ENCODE measurements at regions not wholly inside any gene's neighbourhood (a gene's known extent, or its start where the extent isn't known, plus 50 kb on each side); places are given as distances from the start of the nearest gene placed in this dataset.

GRCh38 chr5:114644576-114644975, 282.7 kb downstream of the KCNN2 start:
- Mint-ChIP-seq H3K27me3 (ENCODE audit: unreplicated experiment) (peaks cover 2% of the 10 kb centered on the region), H3K4me1 (ENCODE audit: unreplicated experiment) (no peaks in the 10 kb centered on the region), H3K36me3 (ENCODE audit: unreplicated experiment) (no peaks in the 10 kb centered on the region), H3K9me3 (ENCODE audit: unreplicated experiment) (peaks cover 30% of the 10 kb centered on the region), H3K4me3 (ENCODE audit: unreplicated experiment) (no peak overlapping the region), H3K27ac (ENCODE audit: unreplicated experiment) (no peak overlapping the region)
- TF ChIP-seq CTCF (IDR thresholded peaks at IDR 0.05) = no peak
- no peak for DNase-seq (ENCODE audit: extremely low spot score, unreplicated experiment)

- TF ChIP-seq CTCF (IDR thresholded peaks at IDR 0.05) = no peak
- Mint-ChIP-seq H3K27ac (ENCODE audit: unreplicated experiment) (no peak overlapping the region), H3K4me3 (ENCODE audit: unreplicated experiment) (no peak overlapping the region), H3K9me3 (ENCODE audit: unreplicated experiment) (peaks cover 4% of the 10 kb centered on the region), H3K27me3 (ENCODE audit: unreplicated experiment) (no peaks in the 10 kb centered on the region), H3K4me1 (ENCODE audit: unreplicated experiment) (no peaks in the 10 kb centered on the region), H3K36me3 (ENCODE audit: unreplicated experiment) (no peaks in the 10 kb centered on the region)
- no peak for DNase-seq (ENCODE audit: extremely low spot score, unreplicated experiment)
These were observed 274.4 kb downstream of the KCNN2 start for GRCh38 chr5:114636271-114636670.

- Mint-ChIP-seq H3K9me3 (ENCODE audit: unreplicated experiment) (peaks cover 3% of the 10 kb centered on the region), H3K4me3 (ENCODE audit: unreplicated experiment) (no peak overlapping the region), H3K27ac (ENCODE audit: unreplicated experiment) (no peak overlapping the region), H3K27me3 (ENCODE audit: unreplicated experiment) (no peaks in the 10 kb centered on the region), H3K4me1 (ENCODE audit: unreplicated experiment) (no peaks in the 10 kb centered on the region), H3K36me3 (ENCODE audit: unreplicated experiment) (no peaks in the 10 kb centered on the region)
- DNase-seq (ENCODE audit: extremely low spot score, unreplicated experiment) = no peak
- TF ChIP-seq CTCF (IDR thresholded peaks at IDR 0.05) = no peak
These were observed 273.4 kb downstream of the KCNN2 start for GRCh38 chr5:114634967-114635901.

- Mint-ChIP-seq H3K4me1 (ENCODE audit: unreplicated experiment) (no peaks in the 10 kb centered on the region), H3K4me3 (ENCODE audit: unreplicated experiment) (no peak overlapping the region), H3K36me3 (ENCODE audit: unreplicated experiment) (no peaks in the 10 kb centered on the region), H3K27me3 (ENCODE audit: unreplicated experiment) (no peaks in the 10 kb centered on the region), H3K27ac (ENCODE audit: unreplicated experiment) (no peak overlapping the region), H3K9me3 (ENCODE audit: unreplicated experiment) (no peaks in the 10 kb centered on the region)
- TF ChIP-seq CTCF (IDR thresholded peaks at IDR 0.05) = no peak
- DNase-seq (ENCODE audit: extremely low spot score, unreplicated experiment) = no peak
These were observed 272.6 kb downstream of the KCNN2 start for GRCh38 chr5:114634517-114634916.

- H3K36me3 Mint-ChIP-seq (ENCODE audit: unreplicated experiment) = no peaks in the 10 kb centered on the region
- H3K9me3 Mint-ChIP-seq (ENCODE audit: unreplicated experiment) = peaks cover 29% of the 10 kb centered on the region
- no peak overlapping the region for H3K27ac Mint-ChIP-seq (ENCODE audit: unreplicated experiment)
- H3K4me3 Mint-ChIP-seq (ENCODE audit: unreplicated experiment) = no peak overlapping the region
- no peaks in the 10 kb centered on the region for H3K27me3 Mint-ChIP-seq (ENCODE audit: unreplicated experiment)
- H3K4me1 Mint-ChIP-seq (ENCODE audit: unreplicated experiment) = no peaks in the 10 kb centered on the region
- DNase-seq (ENCODE audit: extremely low spot score, unreplicated experiment) = no peak
- TF ChIP-seq CTCF (IDR thresholded peaks at IDR 0.05) = no peak
These were observed 250.5 kb downstream of the KCNN2 start for GRCh38 chr5:114612406-114612805.
